Urinary bladder (tissue), 3 donors: ENCODE measurements at regions not wholly inside any gene's neighbourhood (a gene's known extent, or its start where the extent isn't known, plus 50 kb on each side); places are given as distances from the start of the nearest gene placed in this dataset.

Experiments used
- DNase-seq: peaks from one replicate; pipeline ENCODE4 v3.0.0-alpha.2; 2015; ENCODE audit errors: extremely low spot score
- H3K27ac ChIP-seq: one replicate; pipeline ENCODE4 v1.5.1; 2013; ENCODE audit warnings: low read depth, mild to moderate bottlenecking, moderate library complexity
- H3K36me3 ChIP-seq: one replicate; pipeline ENCODE4 v1.6.1; 2013; ENCODE audit warnings: mild to moderate bottlenecking, moderate library complexity; ENCODE audit not compliant: insufficient read depth
- H3K4me1 ChIP-seq: one replicate; pipeline ENCODE4 v1.6.1; 2013; ENCODE audit warnings: mild to moderate bottlenecking, moderate library complexity; ENCODE audit not compliant: insufficient read depth
- H3K4me3 ChIP-seq: one replicate; pipeline ENCODE4 v1.5.1; 2013; ENCODE audit warnings: low read depth, low read length
- WGBS: extraction: QIAGEN DNeasy Blood & Tissue Kit; methylation state at CpG from one replicate; pipeline ENCODE4 v1.1.7; 2013; 5-methylcytosine and 5-hydroxymethylcytosine counted together
- donor health status: healthy with polysubstance abuse.
- donor health status: healthy.

GRCh38 chr13:76455960-76456359 is 430.2 kb downstream of the KCTD12 start:
- no peak for DNase-seq
- WGBS = 31% methylated on average over 1 of the region's 1 CpG
- H3K27ac ChIP-seq = no peak overlapping the region
- H3K36me3 ChIP-seq = no peaks in the 10 kb centered on the region
- no peaks in the 10 kb centered on the region for H3K4me1 ChIP-seq
- H3K4me3 ChIP-seq = no peak overlapping the region

- DNase-seq = no peak
- H3K4me3 ChIP-seq = no peak overlapping the region
Observed at GRCh38 chr13:76454991-76455390, 431.2 kb downstream of the KCTD12 start.

GRCh38 chr13:76449716-76450115 is 436.5 kb downstream of the KCTD12 start:
- H3K36me3 ChIP-seq = no peaks in the 10 kb centered on the region
- no peak overlapping the region for H3K27ac ChIP-seq
- H3K4me3 ChIP-seq = no peak overlapping the region
- H3K4me1 ChIP-seq = no peaks in the 10 kb centered on the region
- no peak for DNase-seq

More at GRCh38 chr13:76454991-76455390, 431.2 kb downstream of the KCTD12 start:
- Histone ChIP-seq H3K36me3 (no peaks in the 10 kb centered on the region), H3K4me1 (no peaks in the 10 kb centered on the region), H3K27ac (no peak overlapping the region)

GRCh38 chr13:76446191-76446590 is 440.0 kb downstream of the KCTD12 start:
- Histone ChIP-seq H3K4me1 (no peaks in the 10 kb centered on the region), H3K27ac (no peak overlapping the region), H3K36me3 (no peaks in the 10 kb centered on the region), H3K4me3 (no peak overlapping the region)
- no peak for DNase-seq
- WGBS = 36% methylated on average over 3 of the region's 3 CpGs

- H3K27ac ChIP-seq = no peak overlapping the region
- DNase-seq = no peak
- no peak overlapping the region for H3K4me3 ChIP-seq
- H3K4me1 ChIP-seq = no peaks in the 10 kb centered on the region
- H3K36me3 ChIP-seq = no peaks in the 10 kb centered on the region
- WGBS = 80% methylated on average over 3 of the region's 3 CpGs
Observed at GRCh38 chr13:76440568-76440967, 445.6 kb downstream of the KCTD12 start.

- WGBS = 84% methylated on average over 2 of the region's 2 CpGs
- Histone ChIP-seq H3K4me1 (no peaks in the 10 kb centered on the region), H3K27ac (no peak overlapping the region), H3K36me3 (no peaks in the 10 kb centered on the region), H3K4me3 (no peak overlapping the region)
- no peak for DNase-seq
Observed at GRCh38 chr13:76439546-76439945, 446.7 kb downstream of the KCTD12 start.

GRCh38 chr13:76438050-76438449 is 448.2 kb downstream of the KCTD12 start:
- Histone ChIP-seq H3K4me3 (no peak overlapping the region), H3K27ac (no peak overlapping the region), H3K36me3 (no peaks in the 10 kb centered on the region), H3K4me1 (no peaks in the 10 kb centered on the region)
- WGBS = 96% methylated on average over 2 of the region's 2 CpGs
- no peak for DNase-seq

GRCh38 chr13:76425935-76426334 is 460.3 kb downstream of the KCTD12 start:
- DNase-seq = no peak
- H3K4me1 ChIP-seq = no peaks in the 10 kb centered on the region
- H3K36me3 ChIP-seq = no peaks in the 10 kb centered on the region
- H3K4me3 ChIP-seq = no peak overlapping the region
- whole genome bisulfite sequencing = 26% methylated on average over 2 of the region's 2 CpGs
- no peak overlapping the region for H3K27ac ChIP-seq

GRCh38 chr13:76421011-76421410 is 465.2 kb downstream of the KCTD12 start:
- H3K27ac ChIP-seq = no peak overlapping the region
- no peaks in the 10 kb centered on the region for H3K4me1 ChIP-seq
- H3K36me3 ChIP-seq = no peaks in the 10 kb centered on the region
- 76% methylated on average over 3 of the region's 3 CpGs for WGBS
- H3K4me3 ChIP-seq = no peak overlapping the region
- no peak for DNase-seq

- H3K36me3 ChIP-seq = no peaks in the 10 kb centered on the region
- WGBS = 39% methylated on average over 2 of the region's 2 CpGs
- no peak overlapping the region for H3K4me3 ChIP-seq
- H3K4me1 ChIP-seq = no peaks in the 10 kb centered on the region
- no peak overlapping the region for H3K27ac ChIP-seq
- no peak for DNase-seq
Observed at GRCh38 chr13:76418404-76418803, 467.8 kb downstream of the KCTD12 start.

GRCh38 chr13:76414320-76414719 is 471.9 kb downstream of the KCTD12 start:
- no peak overlapping the region for H3K27ac ChIP-seq
- WGBS = 77% methylated on average over 2 of the region's 2 CpGs
- no peaks in the 10 kb centered on the region for H3K36me3 ChIP-seq
- H3K4me1 ChIP-seq = no peaks in the 10 kb centered on the region
- no peak for DNase-seq
- H3K4me3 ChIP-seq = no peak overlapping the region

- no peak overlapping the region for H3K4me3 ChIP-seq
- no peak overlapping the region for H3K27ac ChIP-seq
- no peaks in the 10 kb centered on the region for H3K36me3 ChIP-seq
- H3K4me1 ChIP-seq = no peaks in the 10 kb centered on the region
- no peak for DNase-seq
Observed at GRCh38 chr13:76406243-76406642, 480.0 kb downstream of the KCTD12 start.

- no peak for DNase-seq
- 66% methylated on average over 1 of the region's 1 CpG for whole genome bisulfite sequencing
- Histone ChIP-seq H3K4me1 (no peaks in the 10 kb centered on the region), H3K27ac (no peak overlapping the region), H3K36me3 (no peaks in the 10 kb centered on the region), H3K4me3 (no peak overlapping the region)
Observed at GRCh38 chr13:76398425-76398824, 487.8 kb downstream of the KCTD12 start.

GRCh38 chr13:76397413-76397812 is 488.8 kb downstream of the KCTD12 start:
- DNase-seq = no peak
- H3K36me3 ChIP-seq = no peaks in the 10 kb centered on the region
- H3K4me3 ChIP-seq = no peak overlapping the region
- WGBS = 65% methylated on average over 3 of the region's 3 CpGs
- H3K4me1 ChIP-seq = no peaks in the 10 kb centered on the region
- H3K27ac ChIP-seq = no peak overlapping the region

GRCh38 chr13:76389321-76389720 is 496.9 kb downstream of the KCTD12 start:
- Histone ChIP-seq H3K4me1 (no peaks in the 10 kb centered on the region), H3K4me3 (no peak overlapping the region), H3K27ac (no peak overlapping the region), H3K36me3 (no peaks in the 10 kb centered on the region)
- DNase-seq = no peak
- 55% methylated on average over 1 of the region's 1 CpG for WGBS
